HCT116 (cell line): ENCODE measurements at regions not wholly inside any gene's neighbourhood (a gene's known extent, or its start where the extent isn't known, plus 50 kb on each side); places are given as distances from the start of the nearest gene placed in this dataset.
"Not testable (repeated sequence)": the region's sequence is repeated elsewhere in the genome, so short reads cannot be mapped to it uniquely, and the experiment has no call there.

Experiments
- ATAC-seq: fragments of 200-7000 bp; cut with Tn5 transposase; 2 replicates; pipeline ENCODE4 v1.9.1; 2020; ENCODE audit warnings: mild to moderate bottlenecking, moderate library complexity
- BruUV-seq: library from RNA; stranded (reverse); fragments of 400-500 nt; replicated peaks from 2 replicates; lab custom pipeline; 2021; lab: Mats Ljungman, UMichigan
- CTCF ChIA-PET: fragments of 300-600 bp; sonication (Branson Sonifier 250); formaldehyde crosslinking; loops from one replicate; lab custom pipeline; 2021; ENCODE audit warnings: antibody characterized with exemption; lab: Charles Lee
- POLR2A ChIA-PET: fragments of 300-600, 350-600 bp; sonication (Branson Sonifier 250); formaldehyde crosslinking; loops from one replicate; lab custom pipeline; 2021; ENCODE audit warnings: antibody characterized with exemption; lab: Charles Lee
- RAD21 ChIA-PET, 2 experiments: fragments of 300-600 bp; sonication (Branson Sonifier 250); formaldehyde crosslinking; loops; one replicate each; lab custom pipeline; 2023; ENCODE audit warnings: low total read pairs in 2 of 2; ENCODE audit not compliant: uncharacterized antibody in 2 of 2, unreplicated experiment in 2 of 2, low non-redundant PET in 1 of 2; lab: Charles Lee
- DNase-seq: peaks from one replicate; pipeline ENCODE4 v3.0.0-alpha.2; 2010; ENCODE audit warnings: low read depth, low spot score
- H2AFZ ChIP-seq: fragments of 200-600 bp; shearing (Covaris generic), sonication (generic); 2 replicates; pipeline ENCODE4 v1.6.1; 2017; ENCODE audit warnings: low read depth, mixed run types, mixed read lengths, antibody characterized with exemption, low read length; ENCODE audit not compliant: poor library complexity, severe bottlenecking
- H3K27ac ChIP-seq: 2 replicates; pipeline ENCODE4 v1.5.1; 2012; ENCODE audit warnings: low read depth, low read length
- H3K27me3 ChIP-seq: fragments of 200-600 bp; sonication (generic); 2 replicates; pipeline ENCODE4 v1.6.1; 2016; ENCODE audit warnings: mixed run types, low read length, mixed read lengths; ENCODE audit not compliant: insufficient read depth
- H3K36me3 ChIP-seq, 2 experiments: fragments of 200-500 bp in 1 of 2; fragments of 200-600 bp in 1 of 2; sonication (Bioruptor generic) in 1 of 2; sonication (generic) in 1 of 2; 2 replicates each; pipeline versions ENCODE4 v1.5.1 to v1.6.1; 2014 to 2016; ENCODE audit warnings: low read length in 2 of 2, inconsistent platforms in 1 of 2, mixed read lengths in 1 of 2, mixed run types in 1 of 2; ENCODE audit not compliant: insufficient read depth in 2 of 2, control insufficient read depth in 1 of 2
- H3K4me1 ChIP-seq, 2 experiments: fragments of 200-600 bp in 1 of 2; sonication (generic) in 1 of 2; 2 replicates each; pipeline versions ENCODE4 v1.5.1 to v1.6.1; 2012 to 2017; ENCODE audit warnings: low read length in 2 of 2, inconsistent platforms in 1 of 2, mild to moderate bottlenecking in 1 of 2, mixed read lengths in 1 of 2, mixed run types in 1 of 2, moderate library complexity in 1 of 2; ENCODE audit not compliant: insufficient read depth in 2 of 2, control insufficient read depth in 1 of 2
- H3K4me2 ChIP-seq: fragments of 200-600 bp; sonication (generic); 2 replicates; pipeline ENCODE4 v1.6.1; 2017; ENCODE audit warnings: mixed run types, low read length, mixed read lengths
- H3K4me3 ChIP-seq, 2 experiments: fragments of 200-600 bp in 1 of 2; sonication (generic) in 1 of 2; replicated peaks in 1 of 2; 2 replicates each; pipeline ENCODE4 v1.5.1; 2011 to 2016; ENCODE audit warnings: low read length in 2 of 2, control low read depth in 1 of 2, low read depth in 1 of 2, mild to moderate bottlenecking in 1 of 2, mixed read lengths in 1 of 2, mixed run types in 1 of 2
- H3K79me2 ChIP-seq: fragments of 200-600 bp; sonication (generic); 2 replicates; pipeline ENCODE4 v1.6.1; 2017; ENCODE audit warnings: mild to moderate bottlenecking, mixed run types, low read length, moderate library complexity, mixed read lengths; ENCODE audit not compliant: insufficient read depth
- H3K9ac ChIP-seq: fragments of 200-600 bp; sonication (generic); 2 replicates; pipeline ENCODE4 v1.6.1; 2016; ENCODE audit warnings: low read length, mixed read lengths
- H3K9me2 ChIP-seq: fragments of 200-600 bp; sonication (generic), shearing (Covaris generic); 2 replicates; pipeline ENCODE4 v1.6.1; 2017; ENCODE audit warnings: mixed run types, mild to moderate bottlenecking, moderate library complexity; ENCODE audit not compliant: insufficient read depth
- H3K9me3 ChIP-seq, 2 experiments: fragments of 200-500 bp in 1 of 2; fragments of 200-600 bp in 1 of 2; sonication (Bioruptor generic) in 1 of 2; sonication (generic) in 1 of 2; 2 replicates each; pipeline ENCODE4 v1.6.1; 2014 to 2017; ENCODE audit warnings: low read length in 2 of 2, mixed read lengths in 2 of 2, inconsistent platforms in 1 of 2, low read depth in 1 of 2, mild to moderate bottlenecking in 1 of 2, mixed run types in 1 of 2, moderate library complexity in 1 of 2; ENCODE audit not compliant: control insufficient read depth in 1 of 2, insufficient read depth in 1 of 2
- H4K20me1 ChIP-seq: fragments of 200-600 bp; sonication (generic), shearing (Covaris generic); 2 replicates; pipeline ENCODE4 v1.6.1; 2017; ENCODE audit warnings: mixed run types, mild to moderate bottlenecking, moderate library complexity; ENCODE audit not compliant: insufficient read depth
- ATF3 ChIP-seq: IDR thresholded peaks from 2 replicates; pipeline ENCODE4 v1.6.1; 2012
- EZH2 ChIP-seq: fragments of 200-600 bp; sonication (generic); IDR thresholded peaks from 2 replicates; pipeline ENCODE4 v1.6.1; 2017; ENCODE audit warnings: antibody characterized with exemption, mixed run types
- JUND ChIP-seq: IDR thresholded peaks from 2 replicates; pipeline ENCODE4 v1.6.1; 2012
- POLR2A ChIP-seq: IDR thresholded peaks from 2 replicates; pipeline ENCODE4 v1.7.0; 2011; ENCODE audit warnings: borderline replicate concordance; ENCODE audit not compliant: insufficient read depth, insufficient read length; ENCODE audit errors: extremely low read depth
- TCF7L2 ChIP-seq: IDR thresholded peaks from 2 replicates; pipeline ENCODE4 v1.7.0; 2011; ENCODE audit warnings: borderline replicate concordance, inconsistent platforms; ENCODE audit not compliant: insufficient read depth, insufficient read length; ENCODE audit errors: extremely low read depth
- intact Hi-C: fragments of 100-400 bp; cut with micrococcal nuclease; formaldehyde crosslinking; loops from 2 replicates; pipeline ENCODE4 v1.10.0; 2022

- no peaks in the 10 kb centered on the region for H3K4me1 ChIP-seq
- no peak overlapping the region for H3K4me2 ChIP-seq
- no peaks in the 10 kb centered on the region for H3K36me3 ChIP-seq
- H4K20me1 ChIP-seq, result no peaks in the 10 kb centered on the region
- no peak overlapping the region for H2AFZ ChIP-seq
- no peaks in the 10 kb centered on the region for H3K27me3 ChIP-seq
- no peak overlapping the region for H3K27ac ChIP-seq
- BruUV-seq, result no TSS peak
- no peak for ATAC-seq
- no peak overlapping the region for H3K4me3 ChIP-seq
- no peaks in the 10 kb centered on the region for H3K9me2 ChIP-seq
- TF ChIP-seq ATF3, result no peak
- no peak for TF ChIP-seq JUND
- TF ChIP-seq POLR2A, result no peak
- no peak for TF ChIP-seq EZH2
- no peak for TF ChIP-seq TCF7L2
- TF ChIP-seq, all 23 proteins: peak for 0
- RAD21 ChIA-PET, result no interaction called here
- intact Hi-C loops, result no loop called here
- Histone ChIP-seq H3K79me2 (no peaks in the 10 kb centered on the region), H3K9me3 (peaks cover 0 to 16% of the 10 kb centered on the region in 2 experiments; a peak in 1 of 4 replicates), H3K9ac (no peak overlapping the region)
- POLR2A ChIA-PET, result no interaction called here
- no peak for DNase-seq
- CTCF ChIA-PET, result no interaction called here
Measured at GRCh38 chr5:30368064-30368463, 825.4 kb upstream of the CDH6 start.

GRCh38 chr5:30365031-30365430 is 828.5 kb upstream of the CDH6 start:
- H3K4me2 ChIP-seq, intact Hi-C loops, H3K4me1 ChIP-seq, H3K9ac ChIP-seq, H3K79me2 ChIP-seq, H4K20me1 ChIP-seq, BruUV-seq, ATAC-seq, H3K27me3 ChIP-seq, CTCF ChIA-PET, H3K36me3 ChIP-seq, H3K9me3 ChIP-seq, DNase-seq, H3K4me3 ChIP-seq, POLR2A ChIA-PET, RAD21 ChIA-PET, H3K9me2 ChIP-seq, H2AFZ ChIP-seq, H3K27ac ChIP-seq: not testable (repeated sequence)
